ENCODE measurements at regions not wholly inside any gene's neighbourhood (a gene's known extent, or its start where the extent isn't known, plus 50 kb on each side); places are given as distances from the start of the nearest gene placed in this dataset.

DNA sequence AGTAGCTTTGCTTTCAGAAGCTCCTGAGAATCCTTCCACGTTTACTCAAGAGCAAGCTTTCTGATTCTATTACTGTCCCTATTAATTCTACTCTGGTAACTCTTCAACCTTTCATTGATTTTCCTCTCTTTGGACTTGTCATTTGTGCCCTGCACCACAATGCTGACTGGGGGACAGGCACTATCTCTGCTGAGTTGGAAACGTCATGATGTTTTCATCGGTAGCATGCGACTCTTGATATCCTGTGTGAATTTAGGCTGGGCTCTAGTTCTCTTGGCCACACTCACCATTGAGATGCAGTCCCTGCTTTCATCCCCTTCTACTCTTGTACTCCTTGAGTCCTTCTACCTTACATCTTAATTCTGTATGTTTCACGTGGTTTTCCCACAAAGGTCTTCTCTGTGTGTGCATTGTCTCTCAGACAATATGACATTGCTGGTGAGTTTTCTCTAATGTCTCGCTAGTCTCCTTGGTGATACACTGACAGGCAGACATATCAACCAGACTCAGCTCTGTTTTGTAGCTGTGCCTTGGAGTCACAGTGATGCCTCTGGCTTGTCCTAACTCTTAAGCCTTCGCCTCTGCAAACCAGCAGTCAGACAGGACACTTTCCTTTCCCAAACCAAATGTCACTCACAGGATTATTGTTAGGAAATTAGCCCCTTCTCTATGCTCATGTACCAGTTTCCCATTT is 223.6 kb upstream of the ADGRL2 start:
- DNase-seq (ENCODE audit: low read depth) = no peak

DNA sequence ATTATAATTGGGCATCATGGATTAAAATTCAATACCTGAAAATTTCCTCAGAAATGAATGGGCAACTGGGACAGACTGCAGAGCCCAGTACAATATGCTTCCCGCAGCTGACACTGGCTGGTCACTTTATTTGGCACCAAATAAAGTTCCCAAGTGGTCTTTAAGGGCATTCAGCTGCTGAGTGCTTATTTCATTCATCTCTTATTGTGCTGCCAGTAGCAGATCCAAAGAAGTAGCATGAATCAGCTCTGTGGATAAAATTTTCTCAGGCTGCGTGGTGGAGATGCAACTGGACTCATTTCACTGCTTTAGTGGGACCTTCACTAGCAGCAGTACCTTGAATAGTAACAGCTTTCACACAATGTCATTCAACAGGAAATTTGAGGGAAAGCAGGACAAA is 226.3 kb upstream of the ADGRL2 start:
- no peak for DNase-seq (ENCODE audit: low read depth)

DNA sequence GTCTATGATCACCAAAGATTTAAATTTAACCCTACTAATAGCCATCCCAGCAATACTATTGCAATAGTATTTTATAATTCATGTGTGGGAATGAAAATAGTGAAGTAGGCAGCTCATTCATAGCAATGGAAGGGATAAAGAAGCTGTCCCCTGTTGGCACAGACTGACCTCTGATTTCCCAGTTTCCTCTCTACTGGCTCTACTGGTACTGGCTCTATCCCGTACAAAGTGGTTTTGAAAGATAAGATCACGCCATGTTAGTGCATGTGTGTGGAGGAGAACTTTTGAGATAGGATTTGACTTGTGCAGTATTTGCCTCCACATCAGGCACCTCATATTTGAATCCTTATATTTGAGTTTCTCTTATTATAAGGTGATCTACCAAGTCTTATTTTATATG is 227.3 kb upstream of the ADGRL2 start:
- DNase-seq (ENCODE audit: low read depth) = no peak

DNA sequence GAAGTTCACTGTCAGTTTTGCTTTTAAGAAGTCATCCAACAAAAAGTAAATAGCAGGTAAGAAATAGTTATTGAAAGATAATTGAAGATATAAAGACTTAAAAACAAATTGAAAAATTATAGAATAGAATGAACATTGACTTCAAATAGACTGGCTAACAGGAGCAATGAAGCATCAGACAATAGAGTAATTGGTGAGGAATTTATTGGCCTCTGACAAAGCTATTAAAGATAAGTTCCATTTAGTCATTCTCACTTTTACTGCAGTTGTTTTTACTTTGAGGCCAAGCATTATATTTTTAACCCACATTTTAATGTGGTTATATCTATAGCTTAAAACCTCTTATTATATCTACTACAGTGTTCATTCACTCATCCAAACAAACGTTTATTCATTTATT is 228.8 kb upstream of the ADGRL2 start:
- no peak for DNase-seq (ENCODE audit: low read depth)

DNA sequence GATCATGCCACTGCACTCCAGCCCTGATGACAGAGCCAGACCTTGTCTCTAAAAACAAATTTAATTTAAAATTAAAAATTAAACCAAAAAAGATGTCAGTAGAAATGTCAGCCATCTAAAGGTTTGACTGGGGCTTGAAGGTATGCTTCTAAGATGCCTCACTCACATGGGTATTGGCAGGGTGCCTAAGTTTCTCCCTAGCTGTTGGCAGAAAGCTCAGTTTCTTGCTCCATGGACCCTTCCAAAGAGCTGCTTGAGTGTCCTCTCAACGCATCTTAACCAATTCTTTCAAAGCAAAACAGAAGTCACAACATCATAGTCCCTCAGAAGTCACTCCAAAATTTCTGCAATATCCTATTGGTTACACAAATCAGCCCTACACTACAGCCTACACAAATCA is 231.0 kb upstream of the ADGRL2 start:
- DNase-seq (ENCODE audit: low read depth) = no peak

DNA sequence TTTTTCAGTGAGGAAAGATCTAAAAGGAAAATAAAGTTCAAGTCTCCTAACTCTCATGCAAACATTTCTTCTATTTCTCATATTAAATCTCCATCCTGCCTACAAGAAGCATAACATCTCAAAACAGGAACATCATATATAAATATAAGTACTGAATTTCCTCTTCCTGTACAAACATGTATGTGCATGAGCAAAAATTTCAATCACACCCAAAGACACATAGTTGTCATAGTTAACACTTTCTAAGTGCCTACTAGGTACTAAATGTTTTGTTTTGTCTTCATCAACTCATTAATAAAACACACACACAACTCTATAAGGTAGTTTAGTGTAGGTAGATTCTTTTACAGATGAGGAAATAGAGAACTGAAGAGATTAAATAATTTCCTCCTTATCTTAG is 237.1 kb upstream of the ADGRL2 start:
- DNase-seq (ENCODE audit: low read depth) = no peak

DNA sequence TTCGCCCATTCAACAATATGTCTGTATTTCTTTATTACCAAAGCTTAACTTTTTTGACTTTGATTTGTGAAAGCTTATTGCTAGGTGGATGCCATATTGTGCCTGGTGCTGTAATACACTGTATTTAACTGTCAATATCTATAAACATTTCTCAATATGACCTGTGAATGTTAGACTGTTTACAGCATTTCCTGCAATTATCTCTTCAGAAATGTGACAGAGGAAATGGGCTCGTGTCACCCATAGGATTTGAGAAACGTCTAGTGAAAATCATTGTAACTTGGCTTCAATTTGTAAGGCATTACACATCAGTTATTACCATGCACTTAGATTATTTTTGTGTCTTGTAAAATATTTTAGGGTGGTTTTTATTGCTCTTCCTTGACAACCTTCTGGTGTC is 237.8 kb upstream of the ADGRL2 start:
- no peak for DNase-seq (ENCODE audit: low read depth)

DNA sequence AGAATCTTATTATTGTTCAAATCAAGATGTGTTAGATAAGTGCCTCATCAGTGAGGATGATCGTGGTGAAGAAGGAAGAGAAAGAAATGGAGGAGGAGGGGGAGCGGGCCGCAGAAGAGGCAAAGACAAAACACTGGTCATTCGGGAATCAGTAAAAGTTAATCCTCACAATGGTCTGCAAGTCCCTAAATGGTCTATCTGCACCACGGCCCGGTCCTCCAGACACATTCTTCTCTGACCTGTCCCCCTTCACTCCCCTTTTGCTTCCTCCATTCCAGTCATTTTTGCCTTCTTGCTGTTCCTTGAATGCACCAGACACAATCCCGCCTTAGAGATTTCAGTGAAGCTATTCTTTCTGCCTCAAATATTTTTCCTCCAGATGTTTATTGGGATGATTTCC is 240.1 kb upstream of the ADGRL2 start:
- DNase-seq (ENCODE audit: low read depth) = no peak

DNA sequence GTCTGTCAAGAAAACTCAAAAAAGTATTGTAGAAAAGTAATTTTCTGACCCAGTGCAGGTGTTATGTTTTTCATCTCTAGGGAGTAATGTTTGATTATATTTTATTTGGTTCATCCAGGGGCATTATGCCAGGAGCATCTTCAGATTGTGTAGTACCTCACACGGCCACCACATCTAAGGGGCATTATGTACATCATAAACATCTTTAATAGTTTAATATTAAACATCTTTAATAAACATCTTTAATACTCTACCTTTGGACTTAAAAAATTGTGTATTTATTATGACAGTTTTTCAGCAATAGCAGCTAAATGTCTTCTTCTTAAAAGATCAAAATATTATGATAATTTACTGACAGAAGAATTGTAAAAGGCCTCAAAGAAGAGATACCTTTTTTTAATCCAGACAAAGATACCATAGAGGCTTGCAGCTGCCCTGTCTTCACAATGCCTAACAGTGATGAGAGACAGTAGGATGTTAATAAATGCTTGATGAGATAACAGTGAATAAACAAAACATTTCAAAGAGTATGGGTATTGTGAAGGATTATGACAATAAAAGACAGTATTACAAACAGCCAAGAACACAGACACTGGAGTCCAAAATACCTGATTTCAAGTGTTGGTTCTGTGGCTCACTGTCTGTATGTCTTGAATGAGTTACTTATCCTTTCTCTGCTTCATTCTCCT is 240.9 kb upstream of the ADGRL2 start:
- no peak for DNase-seq (ENCODE audit: low read depth)

DNA sequence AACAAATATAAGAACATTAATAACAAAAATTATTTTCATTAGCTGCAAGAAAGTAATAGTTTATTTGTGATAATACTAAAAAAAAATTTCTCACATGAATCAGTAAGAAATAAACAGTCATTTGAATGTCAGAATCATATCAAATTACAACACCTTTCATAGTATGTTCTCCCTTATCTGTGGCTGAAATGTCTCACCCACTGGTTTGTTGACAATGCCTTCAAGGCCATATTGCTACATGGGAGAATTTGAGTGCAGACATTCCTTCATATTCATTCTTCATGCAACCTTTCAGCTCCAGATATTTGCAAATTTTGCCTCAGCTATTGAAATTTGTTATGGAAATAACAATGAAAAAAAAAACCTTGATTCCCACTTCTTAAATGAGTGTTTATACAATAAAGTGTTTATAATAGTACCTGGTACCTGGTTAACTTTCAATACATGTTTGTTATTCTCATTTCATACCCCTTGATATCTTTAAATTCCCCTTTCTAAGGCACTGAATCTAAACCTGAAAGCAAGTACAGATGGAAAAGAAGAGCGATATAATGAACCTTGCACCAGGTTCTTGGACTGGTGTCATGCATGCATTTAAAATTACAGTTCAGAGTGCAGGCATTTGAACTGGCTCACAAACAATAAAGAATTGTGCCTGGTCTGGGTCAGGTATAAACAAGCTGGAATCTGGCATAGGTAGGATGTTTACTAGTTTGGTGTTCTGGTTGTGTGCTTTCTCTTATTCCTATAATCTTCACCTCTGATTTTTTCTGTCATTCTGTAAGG is 242.2 kb upstream of the ADGRL2 start:
- DNase-seq (ENCODE audit: low read depth) = no peak

DNA sequence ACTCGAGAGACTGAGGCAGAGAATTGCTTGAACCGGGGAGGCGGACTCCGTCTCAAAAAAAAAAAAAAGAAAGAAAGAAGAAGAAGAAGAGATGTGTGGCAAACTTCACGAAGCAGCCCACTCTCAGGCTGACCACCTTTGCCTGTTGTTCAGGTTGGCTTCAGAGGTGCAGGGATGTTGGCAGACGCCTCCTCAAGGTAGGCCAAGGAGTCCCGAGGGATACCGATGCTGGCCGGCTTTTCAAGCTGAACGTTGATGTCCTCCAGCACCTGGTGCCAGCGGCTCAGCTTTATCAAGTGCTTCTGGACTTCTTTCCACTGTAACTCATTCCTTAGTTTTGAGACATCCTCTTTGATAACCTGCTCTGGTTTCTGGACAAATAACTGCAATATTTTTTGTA is 243.8 kb upstream of the ADGRL2 start:
- no peak for DNase-seq (ENCODE audit: low read depth)

DNA sequence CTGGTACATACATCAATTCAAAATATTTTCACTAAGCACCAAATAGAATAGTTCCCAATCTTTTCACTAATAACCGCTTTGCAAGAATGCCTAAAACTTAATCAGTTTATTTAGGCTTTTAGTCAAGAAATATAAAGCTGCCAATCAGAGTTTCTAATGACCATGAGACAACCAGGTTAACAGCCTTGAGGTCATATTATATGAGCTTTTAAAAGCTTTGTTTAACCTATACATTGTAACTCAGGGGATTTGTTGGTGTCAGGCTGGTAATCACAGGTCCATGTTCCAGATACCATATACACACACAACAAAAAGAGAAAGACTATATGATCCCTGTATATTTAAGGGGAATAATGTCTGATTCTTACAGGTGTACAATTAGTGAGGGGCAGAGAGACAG is 246.2 kb upstream of the ADGRL2 start:
- no peak for DNase-seq (ENCODE audit: low read depth)

DNA sequence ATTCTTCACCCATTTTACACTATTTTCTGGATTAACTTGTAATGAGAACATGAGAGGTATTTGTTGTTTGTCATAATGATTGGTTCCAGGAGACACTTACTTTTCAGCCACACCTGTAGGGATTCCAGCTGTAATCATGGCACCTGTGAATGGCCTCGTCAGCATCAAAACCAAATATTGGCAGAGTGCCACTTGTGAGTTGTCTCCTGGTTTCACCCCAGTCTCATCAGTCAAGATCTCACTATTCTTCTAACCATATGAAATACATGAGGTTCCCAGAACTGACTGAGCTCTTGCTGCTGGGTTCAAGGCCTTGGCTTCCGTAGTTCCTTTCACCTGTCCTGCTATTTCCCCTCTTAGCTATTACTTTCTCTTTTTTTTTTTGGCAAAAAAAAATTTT is 246.6 kb upstream of the ADGRL2 start:
- no peak for DNase-seq (ENCODE audit: low read depth)

DNA sequence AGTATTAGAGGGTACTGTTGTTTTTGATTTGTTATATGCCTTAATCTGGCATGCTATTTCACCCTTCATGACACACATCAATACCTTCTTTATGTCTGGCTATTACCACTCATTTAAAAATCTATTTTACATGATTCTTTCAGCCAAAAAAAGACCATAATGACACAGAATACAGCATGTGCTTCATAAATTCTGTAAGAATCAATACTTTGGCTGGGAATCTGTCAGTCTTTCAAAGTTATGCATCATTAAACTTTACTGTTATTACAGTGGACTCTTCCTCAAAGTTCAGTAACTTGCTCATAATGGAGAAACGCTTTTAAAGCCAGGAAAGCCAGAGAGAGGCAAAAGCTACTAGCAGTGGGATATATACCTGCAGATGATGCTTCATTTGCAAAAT is 247.2 kb upstream of the ADGRL2 start:
- DNase-seq (ENCODE audit: low read depth) = no peak

DNA sequence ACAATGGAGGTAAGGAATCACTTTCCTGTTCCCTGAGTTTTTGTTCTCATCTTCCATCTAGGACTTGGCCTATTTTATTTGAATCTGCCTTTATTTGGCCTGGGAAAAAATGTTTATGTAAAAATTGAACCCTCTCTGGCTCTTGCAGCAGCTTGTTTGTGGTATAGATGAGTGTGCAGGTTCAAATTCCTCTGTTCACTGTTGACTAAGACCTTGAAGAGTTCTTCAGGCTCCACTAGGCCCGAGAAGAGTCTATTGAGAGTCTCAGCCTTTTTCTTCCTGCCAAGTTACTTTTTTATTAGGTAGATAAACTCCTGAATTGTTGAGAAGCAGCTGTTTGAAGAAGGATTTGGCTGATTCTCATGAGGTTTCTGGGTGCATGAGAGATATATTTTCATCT is 248.8 kb upstream of the ADGRL2 start:
- DNase-seq (ENCODE audit: low read depth) = no peak

DNA sequence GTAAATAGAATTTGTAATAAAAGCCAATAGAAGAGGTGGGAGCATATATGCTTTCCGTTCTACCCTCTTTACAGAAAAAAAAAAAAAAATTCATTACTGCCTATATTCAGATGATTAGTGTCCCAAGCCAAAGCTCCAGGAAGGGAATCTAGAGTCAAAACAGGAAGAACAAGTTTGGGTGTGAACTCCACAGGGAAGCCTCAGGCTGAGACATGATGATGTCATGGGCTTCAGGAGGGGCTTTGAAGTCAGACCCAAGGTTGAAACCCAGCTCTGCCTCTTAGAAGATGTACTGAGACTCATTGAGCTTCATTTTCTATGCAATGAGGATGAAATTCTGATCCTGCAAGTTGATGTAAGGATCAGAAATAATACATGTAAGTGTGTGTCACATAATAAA is 250.0 kb upstream of the ADGRL2 start:
- no peak for DNase-seq (ENCODE audit: low read depth)

DNA sequence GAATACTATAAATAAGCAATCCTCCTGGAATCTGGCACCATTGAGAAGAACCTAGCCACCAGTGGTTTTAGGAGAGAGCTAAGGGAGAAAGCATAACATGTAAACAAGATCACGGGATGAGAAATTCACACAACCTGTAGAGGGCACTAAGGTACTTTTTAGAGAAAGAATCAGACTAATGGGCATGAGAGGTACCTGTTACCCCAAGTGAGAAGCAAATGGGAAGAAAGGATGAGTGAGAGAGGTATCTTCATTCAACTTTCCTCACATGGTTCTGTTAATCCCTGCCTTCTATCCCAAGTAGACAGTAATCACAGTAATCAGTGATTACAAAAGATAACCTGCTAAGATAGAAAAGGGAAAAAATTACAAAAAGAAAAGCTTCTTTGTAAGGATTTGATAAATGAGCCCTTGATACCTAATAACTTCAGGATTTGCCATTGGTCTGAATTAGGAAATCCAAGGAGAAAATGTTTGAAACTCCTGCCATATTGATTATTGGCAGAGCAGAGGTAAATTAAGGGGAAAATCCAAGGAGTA is 251.1 kb upstream of the ADGRL2 start:
- peak; percentile 17 for DNase-seq (ENCODE audit: low read depth)

DNA sequence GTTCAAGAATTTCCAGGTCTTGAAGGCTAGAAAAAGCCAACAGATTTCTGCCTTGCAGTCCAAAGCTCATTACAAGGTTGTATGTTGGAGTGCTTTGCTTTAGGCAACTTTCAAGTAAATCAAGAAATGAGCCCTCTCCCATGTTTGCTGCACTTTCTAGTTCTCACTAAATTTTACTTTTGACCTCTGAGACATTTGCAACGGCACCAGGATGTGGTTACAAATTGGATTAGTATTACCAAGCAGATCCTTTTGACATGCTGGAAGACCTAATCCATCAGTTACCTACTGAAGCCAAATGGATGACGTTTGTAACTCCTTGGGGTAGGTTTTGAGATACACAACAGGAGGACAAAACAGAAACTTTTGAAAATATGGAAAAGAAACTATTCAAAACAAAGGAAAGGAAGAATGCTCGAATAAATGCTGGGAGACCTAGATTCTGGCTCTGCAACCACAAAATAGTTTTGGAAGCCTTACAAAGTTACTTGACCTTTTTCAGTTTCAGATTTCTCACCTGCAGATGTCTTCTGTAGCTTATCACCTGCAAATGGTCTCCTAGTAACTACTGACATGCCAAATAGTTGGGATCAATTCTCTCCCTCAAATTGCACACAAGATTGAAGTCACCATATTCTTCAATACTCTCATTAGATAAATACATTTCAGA is 251.7 kb upstream of the ADGRL2 start:
- DNase-seq (ENCODE audit: low read depth) = no peak

DNA sequence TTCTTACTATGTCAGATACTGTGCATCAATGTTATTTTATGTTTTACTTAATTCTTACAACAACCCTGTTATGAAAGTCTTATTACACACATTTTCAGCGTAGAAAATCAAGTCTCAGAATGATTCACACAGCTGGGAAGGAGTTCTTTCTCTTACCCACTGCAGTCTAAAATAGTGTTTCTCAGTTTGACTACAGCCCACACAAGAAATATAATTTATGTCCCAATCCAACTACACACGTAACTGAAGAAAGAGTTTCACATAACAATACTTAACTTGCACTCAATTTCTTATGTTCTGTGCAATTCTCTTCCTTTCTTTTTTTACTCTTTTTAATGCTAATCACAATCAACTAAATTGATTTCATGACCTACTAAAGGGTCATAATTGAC is 252.8 kb upstream of the ADGRL2 start:
- DNase-seq (ENCODE audit: low read depth) = no peak

DNA sequence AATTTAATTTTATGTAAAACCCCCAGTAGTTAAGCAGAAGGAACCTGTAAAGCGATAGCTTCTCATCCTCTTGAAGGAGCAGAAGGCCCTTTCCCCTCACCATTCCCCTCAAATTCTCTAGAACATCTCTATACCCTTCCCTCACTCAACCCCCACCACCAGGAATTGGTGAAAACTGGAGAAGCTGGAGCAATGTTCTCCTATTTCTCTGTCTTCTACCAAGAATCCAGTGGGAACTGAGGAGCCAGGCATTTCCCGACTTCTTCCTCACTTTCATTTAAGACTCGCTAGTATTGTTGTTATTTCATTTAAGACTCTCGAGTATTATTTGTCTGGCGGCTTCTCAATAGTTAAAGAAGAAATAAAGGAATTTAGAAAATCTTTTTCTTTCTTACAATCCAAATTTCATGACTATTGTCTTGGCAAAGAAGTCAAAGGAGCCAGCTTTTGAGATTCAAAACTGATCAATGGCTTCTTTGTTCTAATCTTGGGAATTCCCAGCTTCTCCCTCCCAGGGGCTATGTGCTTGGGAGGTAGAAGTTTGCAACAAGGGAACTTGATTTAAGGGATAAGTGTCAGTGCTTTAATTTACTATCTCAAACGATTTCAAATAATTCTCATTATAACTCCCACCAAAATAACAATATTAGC is 253.3 kb upstream of the ADGRL2 start:
- no peak for DNase-seq (ENCODE audit: low read depth)

DNA sequence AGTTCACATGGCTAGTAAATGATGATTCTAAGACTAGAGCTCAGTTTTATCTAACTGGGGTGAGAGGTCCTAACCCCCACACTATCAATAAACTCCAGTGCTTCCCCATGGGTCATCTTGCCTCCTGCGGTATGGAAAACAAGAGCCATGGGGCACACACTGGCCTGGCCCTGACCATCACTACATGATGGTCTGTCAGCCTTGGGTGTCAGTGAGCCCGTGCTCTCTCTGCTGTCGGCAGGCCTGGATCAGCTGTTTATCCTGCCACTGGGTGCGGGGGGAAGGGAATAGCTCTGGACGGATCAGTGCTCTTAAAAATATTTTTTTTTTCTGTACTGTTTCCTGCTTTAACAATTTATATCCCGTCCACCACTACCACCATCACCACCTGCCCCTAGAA is 255.0 kb upstream of the ADGRL2 start:
- no peak for DNase-seq (ENCODE audit: low read depth)

DNA sequence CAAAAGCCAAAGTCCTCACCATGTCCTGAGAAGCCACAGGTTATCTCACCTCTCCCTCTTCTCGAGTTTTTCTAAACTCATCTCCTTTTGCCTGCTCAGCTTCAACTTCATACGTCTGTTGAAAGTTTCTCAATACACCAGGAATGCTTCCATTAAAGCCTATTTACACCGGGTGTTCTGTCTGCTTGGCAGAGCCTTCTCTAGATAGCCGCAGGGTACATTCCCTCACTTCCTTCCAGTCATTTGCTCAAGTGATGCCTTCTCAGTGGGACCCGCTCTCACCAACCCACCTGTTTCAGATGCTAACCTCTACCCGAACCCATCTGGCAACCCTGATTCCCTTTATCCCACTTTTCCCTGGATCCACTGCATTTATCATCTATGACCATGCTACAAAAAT is 257.0 kb upstream of the ADGRL2 start:
- no peak for DNase-seq (ENCODE audit: low read depth)
